DMS53 treated with DMSO at 0.1 percent for 48 hours (cell line): ENCODE measurements at regions not wholly inside any gene's neighbourhood (a gene's known extent, or its start where the extent isn't known, plus 50 kb on each side); places are given as distances from the start of the nearest gene placed in this dataset.
"Not testable (repeated sequence)": the region's sequence is repeated elsewhere in the genome, so short reads cannot be mapped to it uniquely, and the experiment has no call there.

Experiments
- DNase-seq: peaks from one replicate; lab custom pipeline; 2025; ENCODE audit not compliant: unreplicated experiment; lab: John Stamatoyannopoulos, UW

GRCh38 chr2:150681120-150681804 is 193.8 kb upstream of the RND3 start:
- DNase-seq, result no peak

- no peak for DNase-seq
Measured at GRCh38 chr2:150679456-150680120, 192.1 kb upstream of the RND3 start.

- DNase-seq, result no peak
Measured at GRCh38 chr2:150677551-150677950, 190.1 kb upstream of the RND3 start.

- DNase-seq, result no peak
Measured at GRCh38 chr2:150676747-150677383, 189.4 kb upstream of the RND3 start.

- DNase-seq, result no peak
Measured at GRCh38 chr2:150675807-150676206, 188.3 kb upstream of the RND3 start.

- no peak for DNase-seq
Measured at GRCh38 chr2:150674283-150674682, 186.8 kb upstream of the RND3 start.

- DNase-seq, result no peak
Measured at GRCh38 chr2:150672311-150672710, 184.8 kb upstream of the RND3 start.

GRCh38 chr2:150669492-150669891 is 182.0 kb upstream of the RND3 start:
- no peak for DNase-seq

GRCh38 chr2:150667039-150667438 is 179.6 kb upstream of the RND3 start:
- not testable (repeated sequence) for DNase-seq

- no peak for DNase-seq
Measured at GRCh38 chr2:150663143-150663542, 175.7 kb upstream of the RND3 start.

- no peak for DNase-seq
Measured at GRCh38 chr2:150656002-150656401, 168.5 kb upstream of the RND3 start.

GRCh38 chr2:150653351-150653750 is 165.9 kb upstream of the RND3 start:
- DNase-seq, result no peak

GRCh38 chr2:150647943-150648342 is 160.5 kb upstream of the RND3 start:
- DNase-seq, result no peak

GRCh38 chr2:150646746-150647145 is 159.3 kb upstream of the RND3 start:
- DNase-seq, result no peak

GRCh38 chr2:150644298-150645067 is 157.0 kb upstream of the RND3 start:
- DNase-seq, result no peak

GRCh38 chr2:150643114-150643725 is 155.8 kb upstream of the RND3 start:
- no peak for DNase-seq

- no peak for DNase-seq
Measured at GRCh38 chr2:150640039-150640438, 152.6 kb upstream of the RND3 start.

- no peak for DNase-seq
Measured at GRCh38 chr2:150639383-150639782, 151.9 kb upstream of the RND3 start.

- DNase-seq, result no peak
Measured at GRCh38 chr2:150631236-150631821, 143.9 kb upstream of the RND3 start.

- DNase-seq, result no peak
Measured at GRCh38 chr2:150630587-150631235, 143.2 kb upstream of the RND3 start.
